H9 (cell line): ENCODE measurements at regions not wholly inside any gene's neighbourhood (a gene's known extent, or its start where the extent isn't known, plus 50 kb on each side); places are given as distances from the start of the nearest gene placed in this dataset.

ENCODE experiments used
- DNase-seq: peaks from one replicate; pipeline ENCODE4 v3.0.0-alpha.2; 2017
- H2AFZ ChIP-seq: one replicate; pipeline ENCODE4 v1.6.1; 2013; ENCODE audit warnings: mild to moderate bottlenecking, low read length, control low read depth, moderate library complexity
- H2AK5ac ChIP-seq: 2 replicates; pipeline ENCODE4 v1.6.1; 2013; ENCODE audit warnings: low read length, control low read depth, mixed read lengths; ENCODE audit not compliant: insufficient read length
- H2BK120ac ChIP-seq: one replicate; pipeline ENCODE4 v1.6.1; 2013; ENCODE audit warnings: low read depth, mild to moderate bottlenecking, low read length, control low read depth, inconsistent platforms; ENCODE audit not compliant: poor library complexity, severe bottlenecking
- H2BK12ac ChIP-seq: 2 replicates; pipeline ENCODE4 v1.6.1; 2013; ENCODE audit warnings: low read length, control low read depth, mixed read lengths, low read depth; ENCODE audit not compliant: insufficient read length
- H2BK15ac ChIP-seq: 2 replicates; pipeline ENCODE4 v1.6.1; 2013; ENCODE audit warnings: low read depth, low read length, control low read depth
- H2BK20ac ChIP-seq: one replicate; pipeline ENCODE4 v1.6.1; 2013; ENCODE audit warnings: low read depth, mild to moderate bottlenecking, low read length, control low read depth, inconsistent platforms; ENCODE audit not compliant: poor library complexity, severe bottlenecking
- H2BK5ac ChIP-seq: 2 replicates; pipeline ENCODE4 v1.6.1; 2013; ENCODE audit warnings: low read length, control low read depth, mixed read lengths; ENCODE audit not compliant: insufficient read length
- H3K14ac ChIP-seq: 2 replicates; pipeline ENCODE4 v1.6.1; 2013; ENCODE audit warnings: low read length, control low read depth; ENCODE audit not compliant: insufficient read depth
- H3K18ac ChIP-seq: 2 replicates; pipeline ENCODE4 v1.6.1; 2013; ENCODE audit warnings: low read depth, mild to moderate bottlenecking, mixed read lengths, low read length, control low read depth; ENCODE audit not compliant: insufficient read length
- H3K23ac ChIP-seq: 2 replicates; pipeline ENCODE4 v1.6.1; 2013; ENCODE audit warnings: low read length, control low read depth, mixed read lengths, low read depth; ENCODE audit not compliant: insufficient read length
- H3K23me2 ChIP-seq: 2 replicates; pipeline ENCODE4 v1.6.1; 2013; ENCODE audit warnings: low read depth, mild to moderate bottlenecking, mixed read lengths, low read length, control low read depth; ENCODE audit not compliant: insufficient read length, poor library complexity, severe bottlenecking
- H3K27ac ChIP-seq: 2 replicates; pipeline ENCODE4 v1.5.1; 2013; ENCODE audit warnings: low read length, control low read depth, mixed read lengths, low read depth; ENCODE audit not compliant: insufficient read length
- H3K27me3 ChIP-seq: 2 replicates; pipeline ENCODE4 v1.6.1; 2013; ENCODE audit warnings: low read length, control low read depth, inconsistent platforms; ENCODE audit not compliant: insufficient read depth
- H3K4ac ChIP-seq: 2 replicates; pipeline ENCODE4 v1.6.1; 2013; ENCODE audit warnings: low read depth, mild to moderate bottlenecking, control low read depth, inconsistent platforms, low read length, moderate library complexity
- H3K4me1 ChIP-seq: 2 replicates; pipeline ENCODE4 v1.6.1; 2013; ENCODE audit warnings: low read length, control low read depth, inconsistent platforms; ENCODE audit not compliant: insufficient read depth
- H3K4me2 ChIP-seq: 2 replicates; pipeline ENCODE4 v1.6.1; 2013; ENCODE audit warnings: low read length, control low read depth, mixed read lengths; ENCODE audit not compliant: insufficient read length, insufficient read depth
- H3K56ac ChIP-seq: 2 replicates; pipeline ENCODE4 v1.6.1; 2013; ENCODE audit warnings: low read depth, mild to moderate bottlenecking, mixed read lengths, low read length, control low read depth; ENCODE audit not compliant: insufficient read length
- H3K79me1 ChIP-seq: 2 replicates; pipeline ENCODE4 v1.6.1; 2013; ENCODE audit warnings: low read depth, mild to moderate bottlenecking, moderate library complexity, low read length, control low read depth, inconsistent platforms; ENCODE audit not compliant: insufficient read depth, poor library complexity, severe bottlenecking
- H3K79me2 ChIP-seq: 2 replicates; pipeline ENCODE4 v1.6.1; 2013; ENCODE audit warnings: low read length, control low read depth, inconsistent platforms; ENCODE audit not compliant: insufficient read depth
- H3K9ac ChIP-seq: 2 replicates; pipeline ENCODE4 v1.6.1; 2013; ENCODE audit warnings: low read length, control low read depth, mixed read lengths; ENCODE audit not compliant: insufficient read length; ENCODE audit errors: extremely low read depth
- H3K9me3 ChIP-seq: one replicate; pipeline ENCODE4 v1.6.1; 2013; ENCODE audit warnings: low read depth, low read length, inconsistent platforms; ENCODE audit not compliant: control insufficient read depth
- H3T11ph ChIP-seq: one replicate; pipeline ENCODE4 v1.6.1; 2013; ENCODE audit warnings: mild to moderate bottlenecking, low read length, control low read depth, inconsistent platforms
- H4K20me1 ChIP-seq: one replicate; pipeline ENCODE4 v1.6.1; 2013; ENCODE audit not compliant: control insufficient read depth, insufficient read length, insufficient read depth
- H4K5ac ChIP-seq: 2 replicates; pipeline ENCODE4 v1.6.1; 2013; ENCODE audit warnings: low read depth, mild to moderate bottlenecking, mixed read lengths, low read length, control low read depth; ENCODE audit not compliant: insufficient read length
- H4K8ac ChIP-seq: replicated peaks from 2 replicates; pipeline ENCODE4 v1.6.1; 2013; ENCODE audit warnings: low read length, control low read depth, mixed read lengths, low read depth; ENCODE audit not compliant: insufficient read length
- H4K91ac ChIP-seq: 2 replicates; pipeline ENCODE4 v1.6.1; 2013; ENCODE audit warnings: low read depth, mild to moderate bottlenecking, moderate library complexity, mixed read lengths, low read length, control low read depth; ENCODE audit not compliant: insufficient read length
- H3K27ac Mint-ChIP-seq, 3 experiments: 2 replicates in 2 of 3; 3 replicates in 1 of 3; pipeline ENCODE4 v1.8.0; 2020 to 2021; ENCODE audit warnings: mixed read lengths in 3 of 3, mild to moderate bottlenecking in 1 of 3, moderate library complexity in 1 of 3
- H3K27me3 Mint-ChIP-seq: 2 replicates; pipeline ENCODE4 v1.8.0; 2021; ENCODE audit warnings: low read depth, mild to moderate bottlenecking, moderate library complexity, mixed read lengths
- H3K36me3 Mint-ChIP-seq, 3 experiments: 2 replicates in 2 of 3; 3 replicates in 1 of 3; pipeline ENCODE4 v1.8.0; 2020 to 2021; ENCODE audit warnings: low read depth in 3 of 3, mixed read lengths in 3 of 3; ENCODE audit not compliant: insufficient read depth in 1 of 3
- H3K4me1 Mint-ChIP-seq, 2 experiments: 2 replicates each; pipeline ENCODE4 v1.8.0; 2020; ENCODE audit warnings: mixed read lengths in 2 of 2
- H3K4me3 Mint-ChIP-seq, 2 experiments: 2 replicates in 1 of 2; 3 replicates in 1 of 2; pipeline ENCODE4 v1.8.0; 2020 to 2021; ENCODE audit warnings: mild to moderate bottlenecking in 2 of 2, mixed read lengths in 2 of 2, moderate library complexity in 1 of 2
- H3K9me3 Mint-ChIP-seq, 2 experiments: 2 replicates in 1 of 2; 3 replicates in 1 of 2; pipeline ENCODE4 v1.8.0; 2020; ENCODE audit warnings: mild to moderate bottlenecking in 2 of 2, mixed read lengths in 2 of 2, moderate library complexity in 1 of 2
- WGBS: extraction: QIAGEN DNeasy Blood & Tissue Kit; methylation state at CpG from one replicate; pipeline ENCODE4 v1.1.7; 2013; ENCODE audit warnings: missing lambda C conversion rate, low lambda C conversion rate, mixed read lengths; ENCODE audit not compliant: insufficient read length; ENCODE audit errors: extremely low coverage; 5-methylcytosine and 5-hydroxymethylcytosine counted together
- TF ChIP-seq, protein P1 (sequence below): fragments of 200-600 bp; sonication (generic); conservative IDR thresholded peaks from 3 replicates; pipeline ENCODE4 v1.8.0; 2021; ENCODE audit warnings: antibody characterized with exemption, mild to moderate bottlenecking

DNA sequence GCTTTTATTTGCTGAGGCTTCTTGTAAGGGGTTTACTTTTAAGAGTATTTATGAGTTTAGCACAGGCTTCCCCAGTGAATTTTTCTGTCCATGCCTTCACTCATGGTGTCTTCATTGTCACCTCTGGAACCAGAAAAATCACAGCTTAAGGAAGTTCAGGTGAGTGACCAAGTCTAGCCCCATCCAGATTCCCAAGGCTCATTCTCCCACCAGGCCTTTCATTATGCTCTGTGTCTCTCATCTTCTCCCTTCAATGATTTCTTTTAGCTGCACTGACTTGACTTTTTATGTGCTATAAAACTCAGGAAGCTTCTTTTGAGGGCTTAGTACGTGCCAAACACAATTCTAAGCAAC lies 64.9 kb upstream of the NEDD9 start:
- Mint-ChIP-seq H3K4me1 (peaks cover 12% of the 10 kb centered on the region in 2 experiments), H3K27me3 (no peaks in the 10 kb centered on the region; the same call in 1 of the 2 replicates), H3K9me3 (peaks cover 17 to 21% of the 10 kb centered on the region in 2 experiments), H3K4me3 (no peak overlapping the region), H3K36me3 (peaks cover 11 to 15% (median 12%) of the 10 kb centered on the region in 3 experiments), H3K27ac (peak overlapping the region in 1 of 3 experiments; percentile 52; a peak in 1 of 7 replicates)
- Histone ChIP-seq H4K20me1 (no peaks in the 10 kb centered on the region), H3K56ac (no peak overlapping the region), H3K4me2 (no peak overlapping the region), H2BK15ac (no peak overlapping the region), H3K18ac (no peak overlapping the region), H3K79me2 (no peaks in the 10 kb centered on the region), H2AK5ac (no peak overlapping the region), H2BK5ac (no peak overlapping the region), H2AFZ (no peak overlapping the region), H4K8ac (no peak overlapping the region), H3K4ac (no peak overlapping the region), H3K27ac (no peak overlapping the region), H3K79me1 (no peaks in the 10 kb centered on the region), H2BK20ac (peak overlapping the region; percentile 11), H3K14ac (no peak overlapping the region), H3K9me3 (no peaks in the 10 kb centered on the region), H2BK12ac (no peak overlapping the region), H3T11ph (no peak overlapping the region), H3K4me1 (no peaks in the 10 kb centered on the region; the same call in 1 of the 2 replicates), H3K23me2 (no peaks in the 10 kb centered on the region), H4K91ac (no peak overlapping the region), H3K27me3 (no peaks in the 10 kb centered on the region), H3K23ac (no peak overlapping the region), H4K5ac (no peak overlapping the region), H2BK120ac (no peak overlapping the region), H3K9ac (no peak overlapping the region)
- TF ChIP-seq, protein P1, sequence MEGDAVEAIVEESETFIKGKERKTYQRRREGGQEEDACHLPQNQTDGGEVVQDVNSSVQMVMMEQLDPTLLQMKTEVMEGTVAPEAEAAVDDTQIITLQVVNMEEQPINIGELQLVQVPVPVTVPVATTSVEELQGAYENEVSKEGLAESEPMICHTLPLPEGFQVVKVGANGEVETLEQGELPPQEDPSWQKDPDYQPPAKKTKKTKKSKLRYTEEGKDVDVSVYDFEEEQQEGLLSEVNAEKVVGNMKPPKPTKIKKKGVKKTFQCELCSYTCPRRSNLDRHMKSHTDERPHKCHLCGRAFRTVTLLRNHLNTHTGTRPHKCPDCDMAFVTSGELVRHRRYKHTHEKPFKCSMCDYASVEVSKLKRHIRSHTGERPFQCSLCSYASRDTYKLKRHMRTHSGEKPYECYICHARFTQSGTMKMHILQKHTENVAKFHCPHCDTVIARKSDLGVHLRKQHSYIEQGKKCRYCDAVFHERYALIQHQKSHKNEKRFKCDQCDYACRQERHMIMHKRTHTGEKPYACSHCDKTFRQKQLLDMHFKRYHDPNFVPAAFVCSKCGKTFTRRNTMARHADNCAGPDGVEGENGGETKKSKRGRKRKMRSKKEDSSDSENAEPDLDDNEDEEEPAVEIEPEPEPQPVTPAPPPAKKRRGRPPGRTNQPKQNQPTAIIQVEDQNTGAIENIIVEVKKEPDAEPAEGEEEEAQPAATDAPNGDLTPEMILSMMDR, result no peak
- no peak for DNase-seq
- no CpG with 5 or more reads among the region's 1 CpG for WGBS
